Prostate gland (tissue), 2 donors: ENCODE measurements at regions not wholly inside any gene's neighbourhood (a gene's known extent, or its start where the extent isn't known, plus 50 kb on each side); places are given as distances from the start of the nearest gene placed in this dataset.

ENCODE experiments used
- POLR2A ChIP-seq: fragments of 450-650 bp; IDR thresholded peaks from one replicate; pipeline ENCODE4 v1.6.1; 2016; ENCODE audit warnings: antibody characterized with exemption, mild to moderate bottlenecking
- TF ChIP-seq, protein P1 (sequence below), 4 experiments: fragments of 200-600 bp in 2 of 4; fragments of 450-650 bp in 2 of 4; sonication (generic) in 2 of 4; IDR thresholded peaks; 1 replicate in 3 of 4; 2 replicates in 1 of 4; pipeline ENCODE4 v1.5.1; 2016 to 2019; ENCODE audit warnings: antibody characterized with exemption in 4 of 4, mild to moderate bottlenecking in 2 of 4, moderate library complexity in 2 of 4

DNA sequence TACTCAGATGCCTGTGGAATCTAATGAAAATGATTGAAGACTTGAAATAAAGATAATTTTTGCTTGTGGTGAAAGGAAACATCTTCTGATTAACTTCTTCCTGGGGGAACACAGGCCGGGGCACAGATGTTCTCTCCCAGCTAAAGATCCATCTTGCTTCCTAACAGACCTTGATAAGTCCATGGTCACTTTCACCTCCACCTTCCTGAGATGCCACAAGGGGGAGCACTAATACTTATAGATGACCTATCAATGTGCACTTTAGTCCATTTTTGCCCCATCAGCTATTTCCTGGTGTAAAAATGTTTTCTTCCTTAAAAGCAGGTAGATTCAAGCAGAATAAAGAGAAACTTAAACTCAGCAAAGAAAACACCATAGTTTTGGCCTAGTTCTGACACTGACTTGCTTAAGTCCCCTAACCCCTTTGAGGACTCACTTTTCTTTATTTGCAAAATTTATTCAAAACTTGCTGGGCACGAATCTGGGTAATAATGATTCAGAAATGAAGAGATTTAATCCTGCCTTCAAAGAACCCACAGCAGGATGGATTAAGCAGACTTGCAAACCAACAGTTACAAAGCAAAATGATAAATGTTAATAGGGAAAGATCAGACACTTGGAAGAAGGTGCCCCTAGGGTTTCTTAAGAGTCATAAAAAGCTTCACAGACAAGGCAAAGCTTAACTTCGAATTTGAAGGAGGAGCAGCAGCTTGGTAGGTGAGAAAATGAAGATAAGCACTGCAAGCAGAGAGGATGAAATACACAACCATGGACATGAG, 158.7 kb downstream of the RAB38 start:
- TF ChIP-seq POLR2A: no peak
- TF ChIP-seq, protein P1, sequence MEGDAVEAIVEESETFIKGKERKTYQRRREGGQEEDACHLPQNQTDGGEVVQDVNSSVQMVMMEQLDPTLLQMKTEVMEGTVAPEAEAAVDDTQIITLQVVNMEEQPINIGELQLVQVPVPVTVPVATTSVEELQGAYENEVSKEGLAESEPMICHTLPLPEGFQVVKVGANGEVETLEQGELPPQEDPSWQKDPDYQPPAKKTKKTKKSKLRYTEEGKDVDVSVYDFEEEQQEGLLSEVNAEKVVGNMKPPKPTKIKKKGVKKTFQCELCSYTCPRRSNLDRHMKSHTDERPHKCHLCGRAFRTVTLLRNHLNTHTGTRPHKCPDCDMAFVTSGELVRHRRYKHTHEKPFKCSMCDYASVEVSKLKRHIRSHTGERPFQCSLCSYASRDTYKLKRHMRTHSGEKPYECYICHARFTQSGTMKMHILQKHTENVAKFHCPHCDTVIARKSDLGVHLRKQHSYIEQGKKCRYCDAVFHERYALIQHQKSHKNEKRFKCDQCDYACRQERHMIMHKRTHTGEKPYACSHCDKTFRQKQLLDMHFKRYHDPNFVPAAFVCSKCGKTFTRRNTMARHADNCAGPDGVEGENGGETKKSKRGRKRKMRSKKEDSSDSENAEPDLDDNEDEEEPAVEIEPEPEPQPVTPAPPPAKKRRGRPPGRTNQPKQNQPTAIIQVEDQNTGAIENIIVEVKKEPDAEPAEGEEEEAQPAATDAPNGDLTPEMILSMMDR (IDR thresholded peaks at IDR 0.05): peak; percentile 31 to 64 (median 63)
